ENCODE measurements at regions not wholly inside any gene's neighbourhood (a gene's known extent, or its start where the extent isn't known, plus 50 kb on each side); places are given as distances from the start of the nearest gene placed in this dataset.

DNA sequence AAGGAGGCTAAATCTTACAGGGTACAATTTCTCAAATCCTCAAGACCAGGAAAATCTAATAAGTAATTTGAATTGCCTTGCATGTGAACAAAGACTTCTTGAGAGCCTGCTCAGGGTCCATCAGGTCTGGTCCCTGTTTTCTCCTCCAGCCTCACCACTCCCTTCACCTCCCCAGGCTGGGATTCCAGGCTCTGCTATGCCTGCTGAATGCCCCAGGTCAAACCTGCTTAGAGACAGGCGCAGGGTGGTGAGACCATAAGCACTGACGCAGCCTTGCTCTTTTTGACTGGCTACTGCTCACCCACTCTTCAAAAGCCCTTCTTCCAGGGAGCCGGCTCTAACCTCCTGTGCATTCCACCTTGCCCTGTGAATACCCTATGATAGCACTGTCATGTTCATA, 356.4 kb upstream of the ACVR2A start:
- Mint-ChIP-seq H3K27ac (no peak overlapping the region), H3K4me3 (no peak overlapping the region), H3K9me3 (no peaks in the 10 kb centered on the region), H3K36me3 (peaks cover 0 to under 1% (median 0%) of the 10 kb centered on the region in 3 donors), H3K27me3 (ENCODE audit: low read depth in 3 of 3) (peaks cover 0 to 3% (median 3%) of the 10 kb centered on the region in 3 donors), H3K4me1 (peaks cover 26 to 42% of the 10 kb centered on the region in 2 donors)
- no peak for DNase-seq

DNA sequence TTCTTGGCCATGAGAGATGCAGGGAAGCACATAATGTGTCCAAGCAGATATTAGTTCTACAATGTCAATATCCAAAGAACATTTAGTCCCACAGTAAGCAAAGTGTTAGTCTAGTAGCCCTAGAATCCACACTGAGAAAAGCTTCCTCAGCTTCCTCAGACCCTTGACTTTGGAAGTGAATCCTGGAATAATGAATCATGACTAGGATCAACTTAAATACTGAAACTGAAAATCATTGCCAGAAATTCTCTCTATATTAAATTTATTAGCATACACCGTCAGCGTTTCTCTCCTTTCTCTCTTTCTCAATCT, 356.9 kb upstream of the ACVR2A start:
- H3K4me3 Mint-ChIP-seq, result no peak overlapping the region
- H3K36me3 Mint-ChIP-seq, result no peaks in the 10 kb centered on the region
- H3K9me3 Mint-ChIP-seq, result no peaks in the 10 kb centered on the region
- no peak overlapping the region for H3K27ac Mint-ChIP-seq
- DNase-seq, result no peak
- peaks cover 0 to 3% (median 3%) of the 10 kb centered on the region in 3 donors for H3K27me3 Mint-ChIP-seq (ENCODE audit: low read depth in 3 of 3)
- H3K4me1 Mint-ChIP-seq, result peaks cover 26 to 40% of the 10 kb centered on the region in 2 donors

GRCh38 chr2:147487286-147487977, 357.4 kb upstream of the ACVR2A start:
- Mint-ChIP-seq H3K9me3 (no peaks in the 10 kb centered on the region), H3K4me1 (peaks cover 26 to 39% of the 10 kb centered on the region in 2 donors), H3K27me3 (ENCODE audit: low read depth in 3 of 3) (peaks cover 0 to 3% (median 3%) of the 10 kb centered on the region in 3 donors), H3K27ac (no peak overlapping the region), H3K4me3 (no peak overlapping the region), H3K36me3 (no peaks in the 10 kb centered on the region)
- no peak for DNase-seq

GRCh38 chr2:147485210-147485851, 359.5 kb upstream of the ACVR2A start:
- H3K27me3 Mint-ChIP-seq (ENCODE audit: low read depth in 3 of 3), result peaks cover 0 to 3% (median 3%) of the 10 kb centered on the region in 3 donors
- no peak for DNase-seq
- no peaks in the 10 kb centered on the region for H3K9me3 Mint-ChIP-seq
- H3K36me3 Mint-ChIP-seq, result no peaks in the 10 kb centered on the region
- H3K27ac Mint-ChIP-seq, result peak overlapping the region in 1 of 6 donors; percentile 57
- H3K4me1 Mint-ChIP-seq, result peaks cover 10 to 18% of the 10 kb centered on the region in 2 donors
- H3K4me3 Mint-ChIP-seq, result no peak overlapping the region

GRCh38 chr2:147483911-147484310, 360.9 kb upstream of the ACVR2A start:
- H3K4me3 Mint-ChIP-seq, result no peak overlapping the region
- peaks cover 0 to 3% (median 3%) of the 10 kb centered on the region in 3 donors for H3K27me3 Mint-ChIP-seq (ENCODE audit: low read depth in 3 of 3)
- no peaks in the 10 kb centered on the region for H3K9me3 Mint-ChIP-seq
- no peaks in the 10 kb centered on the region for H3K36me3 Mint-ChIP-seq
- DNase-seq, result no peak
- peaks cover 2 to 5% of the 10 kb centered on the region in 2 donors for H3K4me1 Mint-ChIP-seq
- H3K27ac Mint-ChIP-seq, result peak overlapping the region in 1 of 6 donors; percentile 47

GRCh38 chr2:147482916-147483669, 361.7 kb upstream of the ACVR2A start:
- Mint-ChIP-seq H3K4me1 (peaks cover 0 to 2% of the 10 kb centered on the region in 2 donors), H3K27ac (no peak overlapping the region), H3K9me3 (no peaks in the 10 kb centered on the region), H3K4me3 (no peak overlapping the region), H3K36me3 (no peaks in the 10 kb centered on the region), H3K27me3 (ENCODE audit: low read depth in 3 of 3) (peaks cover 0 to 3% (median 3%) of the 10 kb centered on the region in 3 donors)
- no peak for DNase-seq

GRCh38 chr2:147482111-147482895, 362.5 kb upstream of the ACVR2A start:
- H3K9me3 Mint-ChIP-seq, result no peaks in the 10 kb centered on the region
- H3K4me1 Mint-ChIP-seq, result peaks cover 0 to 2% of the 10 kb centered on the region in 2 donors
- H3K4me3 Mint-ChIP-seq, result no peak overlapping the region
- H3K36me3 Mint-ChIP-seq, result no peaks in the 10 kb centered on the region
- peaks cover 0 to 4% (median 3%) of the 10 kb centered on the region in 3 donors for H3K27me3 Mint-ChIP-seq (ENCODE audit: low read depth in 3 of 3)
- no peak overlapping the region for H3K27ac Mint-ChIP-seq
- no peak for DNase-seq

GRCh38 chr2:147479358-147479757, 365.5 kb upstream of the ACVR2A start:
- Mint-ChIP-seq H3K27me3 (ENCODE audit: low read depth in 3 of 3) (peaks cover 0 to 2% (median 2%) of the 10 kb centered on the region in 3 donors), H3K4me1 (peaks cover 0 to 2% of the 10 kb centered on the region in 2 donors), H3K36me3 (no peaks in the 10 kb centered on the region), H3K4me3 (no peak overlapping the region), H3K27ac (no peak overlapping the region), H3K9me3 (no peaks in the 10 kb centered on the region)
- DNase-seq, result no peak

GRCh38 chr2:147473075-147473474, 371.8 kb upstream of the ACVR2A start:
- Mint-ChIP-seq H3K4me1 (no peaks in the 10 kb centered on the region), H3K36me3 (peaks cover 0 to 5% (median 0%) of the 10 kb centered on the region in 3 donors), H3K9me3 (no peaks in the 10 kb centered on the region), H3K4me3 (no peak overlapping the region), H3K27me3 (ENCODE audit: low read depth in 3 of 3) (peaks cover 0 to 7% (median 2%) of the 10 kb centered on the region in 3 donors), H3K27ac (no peak overlapping the region)
- DNase-seq, result no peak

GRCh38 chr2:147471126-147471525, 373.7 kb upstream of the ACVR2A start:
- H3K27me3 Mint-ChIP-seq (ENCODE audit: low read depth in 3 of 3), result peaks cover 0 to 6% (median 2%) of the 10 kb centered on the region in 3 donors
- H3K9me3 Mint-ChIP-seq, result no peaks in the 10 kb centered on the region
- peaks cover 0 to 5% (median 0%) of the 10 kb centered on the region in 3 donors for H3K36me3 Mint-ChIP-seq
- no peak for DNase-seq
- H3K4me1 Mint-ChIP-seq, result no peaks in the 10 kb centered on the region
- no peak overlapping the region for H3K4me3 Mint-ChIP-seq
- H3K27ac Mint-ChIP-seq, result no peak overlapping the region

GRCh38 chr2:147469471-147469870, 375.4 kb upstream of the ACVR2A start:
- peaks cover 0 to 6% (median 0%) of the 10 kb centered on the region in 3 donors for H3K27me3 Mint-ChIP-seq (ENCODE audit: low read depth in 3 of 3)
- H3K27ac Mint-ChIP-seq, result no peak overlapping the region
- no peaks in the 10 kb centered on the region for H3K9me3 Mint-ChIP-seq
- no peak for DNase-seq
- no peaks in the 10 kb centered on the region for H3K4me1 Mint-ChIP-seq
- peaks cover 0 to 5% (median 0%) of the 10 kb centered on the region in 3 donors for H3K36me3 Mint-ChIP-seq
- no peak overlapping the region for H3K4me3 Mint-ChIP-seq

GRCh38 chr2:147468963-147469362, 375.9 kb upstream of the ACVR2A start:
- H3K27ac Mint-ChIP-seq, result no peak overlapping the region
- H3K36me3 Mint-ChIP-seq, result peaks cover 0 to 5% (median 0%) of the 10 kb centered on the region in 3 donors
- no peaks in the 10 kb centered on the region for H3K4me1 Mint-ChIP-seq
- no peaks in the 10 kb centered on the region for H3K9me3 Mint-ChIP-seq
- no peak overlapping the region for H3K4me3 Mint-ChIP-seq
- H3K27me3 Mint-ChIP-seq (ENCODE audit: low read depth in 3 of 3), result peaks cover 0 to 6% (median 0%) of the 10 kb centered on the region in 3 donors
- no peak for DNase-seq

DNA sequence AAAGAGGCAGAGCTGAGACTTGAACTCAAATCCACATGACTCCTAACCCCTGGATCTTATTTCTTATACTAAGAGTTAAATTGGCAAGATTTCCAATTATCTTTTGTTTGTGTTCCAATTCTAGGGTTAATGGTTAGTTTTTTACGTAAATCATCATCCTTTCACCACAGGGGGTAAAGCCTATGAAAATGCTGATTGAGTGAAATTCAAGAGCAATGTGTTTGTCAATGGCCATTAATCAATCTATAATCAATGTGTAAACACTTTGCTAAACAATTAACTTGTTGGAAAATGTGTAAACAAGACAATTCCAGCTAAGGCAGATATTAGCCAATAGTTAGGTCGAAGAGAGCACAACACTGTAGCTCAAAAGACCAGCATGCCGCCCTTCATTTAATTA, 376.5 kb upstream of the ACVR2A start:
- no peak overlapping the region for H3K27ac Mint-ChIP-seq

More for the DNA sequence above, 376.5 kb upstream of the ACVR2A start:
- no peak overlapping the region for H3K4me3 Mint-ChIP-seq
- no peaks in the 10 kb centered on the region for H3K9me3 Mint-ChIP-seq
- H3K27me3 Mint-ChIP-seq (ENCODE audit: low read depth in 3 of 3), result peaks cover 0 to 6% (median 0%) of the 10 kb centered on the region in 3 donors
- DNase-seq, result no peak
- H3K36me3 Mint-ChIP-seq, result peaks cover 0 to 5% (median 0%) of the 10 kb centered on the region in 3 donors
- H3K4me1 Mint-ChIP-seq, result no peaks in the 10 kb centered on the region
